Right forelimb (tissue), 1 donor: ENCODE measurements at regions not wholly inside any gene's neighbourhood (a gene's known extent, or its start where the extent isn't known, plus 50 kb on each side); places are given as distances from the start of the nearest gene placed in this dataset.
"Not testable (repeated sequence)": the region's sequence is repeated elsewhere in the genome, so short reads cannot be mapped to it uniquely, and the experiment has no call there.

Experiments used
- DNase-seq: peaks from one replicate; pipeline ENCODE4 v3.0.0-alpha.2; 2018

DNA sequence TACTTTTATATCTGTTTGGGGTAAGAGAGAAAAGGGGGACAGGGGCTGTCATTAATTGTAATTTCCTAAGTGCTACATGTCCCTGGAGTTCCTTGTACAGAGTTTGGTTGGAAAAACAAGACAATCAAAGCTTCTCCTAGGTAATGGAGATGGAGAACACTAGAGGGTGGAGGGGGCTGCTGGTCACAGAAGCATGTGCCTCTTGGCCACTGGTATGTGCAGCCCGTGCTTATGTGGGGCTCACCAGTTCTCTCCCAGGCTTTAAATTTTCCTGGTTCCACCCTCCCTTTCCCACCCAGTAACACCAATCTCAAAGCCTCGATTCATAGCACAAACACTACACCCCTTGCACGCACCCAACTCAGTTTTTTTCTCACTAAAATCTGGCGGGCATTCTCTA, 165.6 kb downstream of the SAMD5 start:
- no peak for DNase-seq

DNA sequence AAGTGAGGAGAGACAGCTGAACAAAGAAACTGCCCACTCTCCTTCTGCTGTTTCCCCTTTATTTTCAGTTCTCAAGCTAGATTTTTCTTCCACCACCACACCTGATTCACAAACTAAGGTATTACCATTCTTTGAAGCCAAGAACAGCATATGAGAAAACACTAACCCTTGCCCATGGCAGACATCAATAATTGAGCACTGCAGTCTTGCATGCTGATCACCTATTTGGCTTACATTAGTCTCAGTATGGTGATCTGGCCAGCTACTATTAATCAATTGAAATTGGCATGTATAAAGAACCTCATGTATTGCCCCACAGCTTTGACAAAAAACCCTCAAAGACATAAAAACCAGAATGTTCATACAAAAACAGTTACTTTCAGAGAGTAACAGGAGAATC, 166.3 kb downstream of the SAMD5 start:
- no peak for DNase-seq

DNA sequence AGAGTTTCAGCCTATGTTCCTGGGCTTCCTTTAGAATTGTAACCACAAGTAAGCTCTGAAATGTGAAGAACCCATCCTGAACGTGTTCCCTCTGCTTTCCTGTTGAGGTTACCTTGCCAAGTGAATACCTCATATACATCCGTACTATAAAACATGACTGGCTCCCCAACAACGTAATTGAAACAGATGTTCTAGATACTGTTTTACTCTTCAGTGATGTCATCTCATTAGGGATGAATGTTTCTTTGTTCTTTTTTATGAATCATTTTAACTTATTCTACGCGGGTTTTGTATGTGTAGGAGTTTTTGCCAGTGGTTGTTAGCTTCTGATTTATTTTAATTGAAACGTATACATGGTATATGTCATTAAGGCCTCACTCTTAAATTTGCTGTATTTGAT, 166.8 kb downstream of the SAMD5 start:
- DNase-seq = no peak

DNA sequence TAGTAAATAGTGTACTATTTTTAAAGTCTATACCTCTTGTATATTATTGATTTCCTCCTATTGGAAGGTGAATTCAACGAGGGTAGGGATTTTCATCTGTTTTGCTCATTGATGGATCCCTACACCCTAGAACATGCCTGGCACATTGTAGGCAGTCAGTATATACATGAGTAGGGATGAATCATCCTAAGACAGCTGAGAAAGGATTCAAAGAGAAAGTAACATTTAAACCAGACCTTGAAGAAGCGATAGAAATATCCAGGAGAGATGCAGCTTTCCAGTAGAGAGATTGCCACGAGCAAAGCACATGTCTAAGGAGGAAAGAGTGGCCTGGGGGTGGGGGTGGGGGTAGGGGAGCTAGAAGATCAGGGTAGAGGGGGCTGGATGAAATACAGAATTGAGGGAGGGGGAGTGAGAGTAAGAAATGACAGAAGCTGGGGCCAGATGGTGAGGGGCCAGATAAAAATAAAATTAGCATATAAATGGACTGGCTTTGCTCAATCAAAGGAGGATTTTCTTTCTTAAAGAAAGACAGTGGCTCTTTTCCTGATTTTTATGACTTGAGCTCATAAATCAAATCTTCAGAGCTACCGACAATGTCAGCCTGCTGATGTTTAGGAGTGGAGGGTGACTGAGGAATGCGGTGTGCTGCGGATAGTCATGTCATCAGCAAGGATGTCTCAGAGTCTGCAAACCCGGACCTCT, 168.2 kb downstream of the SAMD5 start:
- no peak for DNase-seq

DNA sequence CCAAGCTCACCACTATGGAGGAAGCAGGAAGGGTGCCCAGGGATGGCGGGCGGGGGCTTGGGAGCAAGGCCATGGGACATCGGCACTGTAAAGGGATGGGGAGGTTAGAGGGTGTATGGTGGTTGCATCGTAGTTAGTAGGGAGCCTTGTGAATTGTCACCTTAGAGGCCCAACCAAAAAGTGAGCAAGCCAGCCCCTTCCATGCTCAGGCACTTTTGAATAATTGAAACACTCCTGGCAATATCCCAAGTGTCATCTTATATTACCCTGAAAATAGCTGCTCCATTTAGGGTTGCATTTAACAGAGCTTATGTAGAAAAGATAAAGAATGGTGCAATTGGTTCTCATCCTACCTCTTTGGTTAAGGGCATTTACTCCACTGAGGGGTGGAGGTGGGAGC, 169.2 kb downstream of the SAMD5 start:
- DNase-seq = no peak

DNA sequence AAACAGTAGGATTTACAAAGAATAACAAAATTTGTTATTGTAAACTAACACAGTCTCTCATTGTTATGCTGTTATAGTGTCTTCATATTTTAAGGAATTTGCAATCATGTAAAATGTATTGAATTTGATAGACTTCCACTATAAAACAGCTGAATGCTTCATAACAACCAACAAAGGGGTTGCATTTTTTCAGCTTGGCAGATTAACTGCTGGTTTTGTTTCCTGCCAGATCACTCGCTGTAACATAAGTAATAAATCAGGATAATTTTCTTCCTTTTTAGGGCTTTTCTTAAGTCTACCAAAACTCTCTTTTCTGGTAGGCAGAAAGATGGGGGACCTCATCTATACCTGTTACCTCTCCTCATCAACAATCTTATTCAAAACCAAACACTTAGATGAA, 169.8 kb downstream of the SAMD5 start:
- DNase-seq = no peak

DNA sequence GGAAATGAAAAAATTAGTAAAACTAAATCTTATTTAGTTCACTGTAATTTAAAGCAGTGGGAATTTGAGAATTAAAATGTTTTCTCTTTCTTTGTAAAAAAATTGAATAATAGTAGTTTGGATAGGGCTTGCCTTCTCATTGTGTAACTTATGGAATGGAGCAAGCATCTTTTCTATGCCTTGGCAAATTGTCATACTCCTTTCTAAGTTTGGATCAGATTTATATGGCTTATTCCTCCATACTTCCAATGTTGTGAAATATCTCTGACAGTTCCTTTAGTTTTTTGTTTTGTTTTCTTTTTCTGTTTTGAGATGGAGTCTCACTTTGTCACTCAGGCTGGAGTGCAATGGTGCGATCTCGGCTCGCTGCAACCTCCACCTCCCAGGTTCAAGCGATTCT, 176.4 kb downstream of the SAMD5 start:
- no peak for DNase-seq

DNA sequence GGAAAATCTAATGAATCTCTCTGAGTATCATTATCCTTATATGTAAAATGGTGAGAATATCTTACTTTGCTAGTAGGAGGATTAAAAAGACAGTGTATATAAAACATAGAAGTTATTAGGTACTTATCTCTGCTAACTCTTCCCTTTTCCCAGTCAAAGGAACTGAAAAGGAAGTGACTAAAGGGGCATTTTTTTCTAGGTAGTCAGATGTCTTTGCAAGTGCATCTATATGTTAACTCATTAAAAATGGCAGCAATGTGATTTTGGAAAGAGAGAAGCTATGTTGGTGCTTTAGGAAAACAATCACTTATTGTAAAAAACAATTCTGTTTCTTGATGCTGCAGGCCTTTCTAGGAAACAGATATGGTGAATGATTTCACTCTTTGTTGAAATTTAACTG, 180.9 kb downstream of the SAMD5 start:
- DNase-seq = no peak

DNA sequence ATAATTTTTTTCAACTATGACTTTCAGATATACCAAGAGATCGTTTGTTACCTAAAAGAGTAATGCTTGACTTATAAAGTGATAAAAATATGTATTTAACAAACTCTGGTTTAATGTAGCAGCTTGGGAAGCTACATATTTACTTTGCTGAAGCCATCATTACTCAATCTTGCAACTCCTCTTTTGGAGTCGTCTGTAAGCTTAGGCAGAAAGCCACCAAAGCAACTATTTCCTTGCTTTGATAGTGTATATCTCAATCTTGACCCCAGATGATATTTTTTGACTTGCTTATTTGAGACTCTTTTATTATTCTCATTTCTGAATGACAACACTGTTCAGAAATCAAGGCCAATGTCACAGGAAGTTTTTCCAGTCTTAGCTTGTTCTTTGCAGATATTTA, 183.0 kb downstream of the SAMD5 start:
- no peak for DNase-seq

DNA sequence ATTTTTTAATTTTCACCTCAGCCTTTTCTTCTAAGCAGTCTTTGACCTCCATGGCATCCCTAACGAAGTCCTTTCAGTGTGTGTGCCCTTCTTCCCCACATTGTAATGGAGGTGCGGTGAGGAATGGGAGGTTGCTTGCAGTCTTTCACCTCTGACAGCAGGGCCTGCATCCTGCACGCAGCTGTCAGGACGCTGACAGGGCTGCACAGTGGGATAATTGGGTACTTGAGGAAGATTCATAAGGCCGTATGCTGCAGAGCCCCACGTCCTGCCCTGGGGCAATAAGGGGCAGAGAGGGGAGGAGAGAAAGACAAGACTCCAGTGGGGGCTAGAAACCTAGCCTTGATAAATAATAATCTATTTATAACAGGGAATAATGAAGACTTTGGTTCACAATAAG, 184.7 kb downstream of the SAMD5 start:
- DNase-seq = no peak

DNA sequence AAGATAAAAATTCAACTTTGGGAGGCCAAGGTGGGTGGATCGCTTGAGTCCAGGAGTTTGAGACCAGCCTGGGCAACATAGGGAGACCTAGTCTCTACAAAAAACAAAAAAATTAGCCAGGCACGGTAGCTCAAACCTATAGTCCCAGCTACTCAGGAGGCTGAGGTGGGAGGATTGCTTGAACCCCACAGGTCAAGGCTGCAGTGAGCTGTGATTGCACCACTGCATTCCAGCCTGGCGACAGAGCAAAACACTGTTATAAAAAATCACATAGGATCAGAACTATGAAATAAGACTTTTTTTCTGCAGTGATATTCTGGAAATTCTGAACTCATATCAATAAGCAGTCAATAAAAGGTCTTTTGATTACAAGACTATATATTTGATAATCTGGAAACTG, 186.1 kb downstream of the SAMD5 start:
- not testable (repeated sequence) for DNase-seq

DNA sequence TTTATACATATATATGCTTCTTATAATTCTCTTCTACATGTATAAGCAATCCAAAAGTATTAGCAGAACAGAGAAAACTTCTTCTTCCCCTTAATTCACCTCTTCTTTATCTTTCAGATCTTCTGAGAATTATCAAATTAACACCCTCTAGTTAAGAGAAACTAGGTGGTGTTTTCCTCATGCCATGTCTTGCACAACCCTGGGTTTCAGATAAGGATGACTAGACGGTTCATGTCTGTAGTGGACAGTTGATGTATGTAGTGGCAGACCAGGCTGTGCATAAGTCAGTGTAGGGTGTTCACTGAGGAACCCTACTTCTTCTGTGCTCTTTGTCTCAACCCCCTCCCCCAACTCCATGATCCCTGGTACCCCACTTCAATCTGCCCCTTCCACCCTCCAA, 187.3 kb downstream of the SAMD5 start:
- no peak for DNase-seq

DNA sequence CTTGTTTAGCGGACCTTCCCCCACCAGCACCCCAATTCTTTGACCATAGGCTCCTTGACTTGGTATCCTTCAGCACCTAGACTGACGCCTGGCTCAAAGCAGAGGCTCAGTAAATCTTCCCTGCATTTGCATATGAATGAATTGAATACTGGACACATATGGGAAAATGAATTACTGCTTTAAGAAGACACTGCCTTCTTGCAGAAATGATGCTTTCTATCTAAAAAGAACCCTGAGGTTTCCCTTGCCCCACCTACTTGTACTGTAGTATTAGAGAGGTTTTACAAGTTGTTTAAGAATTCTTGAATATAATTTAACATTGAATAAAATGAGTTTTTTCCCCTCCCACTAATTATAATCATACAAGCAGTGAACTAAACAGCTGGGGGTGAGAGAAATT, 190.7 kb downstream of the SAMD5 start:
- DNase-seq = no peak

DNA sequence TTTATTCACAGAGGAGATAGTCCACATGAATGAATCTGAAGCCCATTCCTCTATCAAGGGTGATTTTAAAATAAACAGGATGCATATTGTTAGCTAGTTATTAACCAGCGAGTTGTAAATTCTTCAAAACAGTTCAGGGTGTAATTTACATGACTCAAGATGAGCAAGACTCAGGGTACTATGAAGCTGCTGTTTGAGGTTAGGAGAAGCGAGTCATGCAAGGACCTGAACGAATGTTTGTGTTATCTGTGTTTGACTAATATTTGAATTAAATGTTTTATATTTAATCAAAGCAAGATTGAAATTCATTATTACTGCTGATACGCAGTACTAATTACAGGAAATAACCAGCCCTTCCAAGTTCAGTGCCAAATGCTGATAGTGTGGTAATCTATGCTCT, 191.1 kb downstream of the SAMD5 start:
- DNase-seq = no peak

DNA sequence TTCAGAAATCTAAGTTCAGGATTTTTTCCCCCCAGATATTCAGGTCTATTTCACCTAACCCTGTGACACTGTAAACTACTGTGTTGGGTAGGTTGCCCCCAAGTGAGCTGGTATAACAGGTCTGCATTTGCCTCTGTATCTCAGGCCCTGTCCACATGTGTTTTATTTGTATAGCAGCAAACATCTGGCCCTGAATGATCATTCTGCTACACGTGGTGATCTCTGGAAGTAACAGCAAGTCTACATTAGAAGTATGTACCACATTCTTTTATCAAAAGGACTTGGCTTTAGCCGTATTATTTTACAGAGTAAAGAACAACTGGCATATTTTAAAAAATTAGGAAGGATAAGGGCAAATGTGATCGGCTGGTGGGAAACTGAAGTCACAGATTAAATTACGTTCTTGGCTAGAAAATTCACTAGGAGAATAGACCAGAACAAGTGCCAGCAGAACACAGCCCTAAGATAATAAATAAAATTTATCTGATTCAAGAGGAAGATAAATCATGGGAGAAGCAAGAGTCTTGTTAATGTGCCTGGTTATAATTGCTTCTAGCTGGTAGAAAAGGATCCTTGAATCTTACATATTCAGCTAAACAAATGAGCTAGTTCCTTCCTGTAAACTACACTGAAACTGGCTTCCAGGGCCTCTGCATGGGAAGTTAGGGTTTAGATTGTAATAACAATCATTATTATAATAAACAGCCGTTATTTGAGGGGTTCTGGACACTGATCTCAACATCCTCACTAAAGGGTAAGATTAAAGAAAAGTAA, 192.1 kb downstream of the SAMD5 start:
- no peak for DNase-seq

DNA sequence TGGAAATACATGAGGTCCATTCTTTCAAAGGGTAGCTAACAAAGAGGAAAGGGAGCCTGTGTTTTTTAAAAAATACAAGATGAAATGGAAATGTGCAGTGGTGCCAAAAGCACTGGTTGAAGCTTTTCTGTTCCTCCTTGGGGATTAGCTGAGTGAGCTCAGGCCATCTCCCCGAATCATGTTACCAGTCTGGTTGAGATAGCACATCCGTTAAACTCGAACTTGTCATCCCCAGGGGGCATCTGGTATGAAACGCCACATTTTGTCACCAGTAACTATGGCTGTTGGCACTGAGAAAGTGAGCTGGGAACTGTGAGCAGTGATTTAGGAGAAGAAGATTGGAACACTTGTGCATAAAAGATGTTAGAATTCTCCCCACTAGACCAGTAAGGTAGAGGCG, 196.2 kb downstream of the SAMD5 start:
- no peak for DNase-seq

DNA sequence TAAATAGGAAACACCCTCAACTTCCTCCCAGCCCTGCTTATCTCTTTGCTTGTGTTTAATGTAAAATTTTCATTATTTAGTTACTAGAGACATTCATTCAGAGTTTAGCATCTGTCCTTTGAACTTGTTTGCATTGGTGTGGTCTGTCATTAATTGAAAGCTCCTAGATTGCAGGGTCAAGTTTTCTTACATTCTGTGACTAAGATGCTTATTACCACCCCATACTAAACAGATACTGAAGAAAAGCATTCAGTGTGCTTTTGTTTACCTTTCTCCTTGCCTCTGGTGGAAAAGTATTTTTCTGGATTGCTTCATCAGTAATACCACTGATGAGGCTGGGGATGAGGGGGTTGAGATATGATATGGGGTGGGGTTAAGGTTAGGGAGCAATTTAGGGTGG, 199.0 kb downstream of the SAMD5 start:
- DNase-seq = no peak

DNA sequence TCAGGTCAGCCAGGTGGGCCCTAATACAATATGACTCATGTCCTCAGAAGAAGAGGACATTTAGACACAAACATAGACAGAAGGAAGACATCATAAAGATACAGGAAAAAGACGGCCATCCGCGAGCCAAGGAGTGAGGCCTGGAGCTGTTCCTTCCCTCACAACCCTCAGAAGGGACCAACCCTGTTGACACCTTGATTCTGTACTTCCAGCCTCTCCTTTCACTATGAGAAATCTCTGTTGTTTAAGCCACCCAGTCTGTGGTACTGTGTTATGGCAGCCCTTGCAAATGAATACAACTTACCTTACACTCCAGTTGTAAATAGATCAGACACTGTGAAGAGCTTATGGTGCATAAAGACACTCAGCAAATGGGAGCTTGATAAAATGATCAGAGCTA, 199.7 kb downstream of the SAMD5 start:
- no peak for DNase-seq

DNA sequence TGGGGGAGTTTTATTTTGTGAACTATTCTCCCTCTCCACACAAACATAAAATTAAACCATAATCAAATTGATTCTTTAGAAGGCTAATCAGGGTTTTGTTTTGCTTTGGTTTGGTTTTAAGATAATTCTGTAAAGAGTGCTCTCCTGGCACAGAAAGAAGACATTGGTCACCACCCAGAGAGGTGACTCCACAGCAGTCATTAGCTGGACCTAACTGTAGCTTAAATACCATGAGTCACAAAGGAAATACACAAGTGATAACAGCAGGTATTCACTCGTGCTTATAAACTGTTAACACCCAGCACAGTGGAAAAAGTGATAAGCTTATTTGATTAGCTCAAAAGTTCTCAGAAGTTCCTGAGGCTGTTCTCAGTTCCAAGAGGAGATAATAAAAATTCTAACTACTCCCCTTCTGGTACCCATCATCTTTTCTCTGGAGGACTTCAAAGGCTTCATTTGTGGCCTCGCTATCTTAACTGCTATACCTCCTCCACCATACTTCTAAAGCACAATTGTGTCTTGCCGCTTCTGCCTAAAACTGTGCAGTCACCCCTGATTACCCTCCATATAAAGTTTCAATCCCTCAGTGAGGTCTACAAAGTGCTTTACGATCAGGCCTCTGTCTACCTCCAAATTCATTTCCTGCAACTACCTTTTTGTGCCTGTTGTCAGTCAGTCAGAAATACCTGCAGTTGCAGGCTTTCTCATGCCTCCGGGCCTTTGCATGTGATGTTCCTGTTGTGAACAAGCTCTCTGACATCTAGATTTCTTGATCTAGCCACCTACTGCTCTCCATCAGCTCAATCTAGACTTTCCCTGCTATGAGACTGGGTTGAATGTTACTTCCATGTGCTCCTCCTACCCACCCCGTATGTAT, 201.1 kb downstream of the SAMD5 start:
- DNase-seq = no peak

DNA sequence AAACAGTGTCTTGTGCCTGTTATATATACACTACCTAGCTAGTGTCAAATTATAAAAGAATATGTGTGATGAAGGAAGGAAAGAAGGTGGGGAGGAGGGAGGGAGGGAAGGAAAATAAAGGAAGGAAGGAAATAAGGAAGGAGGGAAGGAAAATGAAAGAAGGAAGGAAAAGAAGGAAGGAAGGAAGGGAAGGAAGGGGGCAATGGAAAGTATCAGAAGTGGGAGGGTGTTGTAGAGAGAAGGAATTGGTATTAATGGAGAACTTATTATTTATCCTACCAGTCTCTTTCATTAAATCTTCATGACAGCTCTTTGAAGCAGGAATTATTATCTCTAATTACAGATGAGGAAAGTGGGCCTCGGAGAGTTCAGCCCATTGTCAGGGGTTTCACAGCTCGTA, 202.4 kb downstream of the SAMD5 start:
- DNase-seq = no peak

DNA sequence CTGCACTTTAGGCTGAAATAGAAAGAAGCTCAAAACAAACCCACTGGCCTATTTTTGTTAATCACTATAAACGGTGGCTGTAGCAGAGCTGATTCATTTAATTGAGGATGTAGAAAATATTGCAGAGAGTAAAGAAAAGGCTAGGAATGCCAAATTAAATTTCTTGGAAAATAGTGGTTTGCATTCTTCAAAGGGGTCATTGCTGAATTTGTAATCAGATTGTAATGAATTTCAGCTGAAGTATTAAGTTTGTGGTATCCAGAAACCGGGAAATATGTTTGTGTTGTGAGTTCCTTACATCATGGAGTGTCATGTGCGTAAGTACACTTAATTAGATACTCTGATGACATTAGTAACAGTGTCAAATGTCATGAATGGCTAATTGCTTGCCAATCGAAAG, 203.0 kb downstream of the SAMD5 start:
- no peak for DNase-seq

DNA sequence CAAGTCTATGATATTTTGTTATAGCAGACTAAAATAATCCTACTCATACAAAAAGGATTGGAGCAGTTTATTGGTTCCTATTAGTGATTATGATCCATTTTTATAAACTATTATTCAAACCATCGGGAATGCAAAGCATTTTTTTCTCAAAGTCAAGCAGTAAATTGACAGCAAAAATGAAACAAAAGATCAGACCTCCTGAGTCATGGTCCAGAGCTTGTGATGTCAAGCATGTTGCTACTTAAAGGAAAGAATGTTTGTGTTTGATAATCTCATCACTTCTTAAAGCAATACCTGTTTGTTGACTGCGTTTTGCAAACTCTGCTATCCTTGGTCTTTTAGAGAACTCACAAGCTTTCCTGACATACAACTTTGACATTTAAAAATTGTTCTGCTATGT, 204.4 kb downstream of the SAMD5 start:
- DNase-seq = no peak

DNA sequence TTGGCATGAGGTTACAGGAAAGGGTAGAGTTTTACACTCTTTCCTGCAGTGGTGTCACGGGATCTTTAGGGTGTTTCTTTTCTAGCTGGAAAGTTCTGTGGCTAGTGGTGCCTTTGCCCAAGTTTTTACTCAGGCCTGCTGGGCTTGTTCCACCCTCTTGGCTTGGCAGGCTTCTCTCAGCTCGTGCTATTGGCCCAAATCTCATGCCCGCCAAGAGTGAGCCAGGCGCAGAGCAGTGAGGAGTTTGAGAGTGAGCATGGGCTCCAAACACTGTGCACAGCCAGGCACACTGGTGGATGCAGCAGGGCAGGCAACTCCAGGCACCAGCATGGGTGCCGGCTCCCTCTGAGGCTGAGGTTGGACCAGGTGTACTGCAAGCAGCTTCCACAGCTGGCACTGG, 206.5 kb downstream of the SAMD5 start:
- no peak for DNase-seq

DNA sequence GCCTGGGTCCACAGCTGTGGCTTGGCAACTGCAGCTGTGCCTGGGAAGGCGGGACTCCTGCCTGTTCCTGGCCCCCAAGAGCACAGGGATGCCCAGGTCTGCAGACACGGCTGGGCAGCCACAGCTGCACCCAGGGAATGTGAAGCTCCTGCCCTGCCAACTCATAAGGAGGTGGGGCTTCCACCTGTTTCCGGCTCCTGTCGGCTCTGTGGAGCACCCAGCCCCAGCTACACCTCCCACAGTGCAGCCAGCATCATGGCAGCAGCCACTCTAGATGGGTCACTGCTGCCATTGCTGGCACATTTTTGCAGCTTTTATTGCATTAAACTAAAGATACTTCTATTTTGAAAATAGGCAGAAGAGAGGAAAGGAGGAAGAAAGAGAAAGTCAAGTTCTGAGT, 207.9 kb downstream of the SAMD5 start:
- no peak for DNase-seq
